ENCODE measurements at regions not wholly inside any gene's neighbourhood (a gene's known extent, or its start where the extent isn't known, plus 50 kb on each side); places are given as distances from the start of the nearest gene placed in this dataset.

GRCh38 chr3:117927825-117928224, 1106.8 kb downstream of the IGSF11 start:
- TF ChIP-seq POLR2A (IDR thresholded peaks at IDR 0.05): no peak
- no peak for TF ChIP-seq CTCF (IDR thresholded peaks at IDR 0.05)

Data from adrenal gland (tissue), 5 donors.